CD4-positive, alpha-beta T cell treated with Interleukin-12 subunit alpha and Interleukin-12 subunit beta, for 1 hour (primary cell): ENCODE measurements at regions not wholly inside any gene's neighbourhood (a gene's known extent, or its start where the extent isn't known, plus 50 kb on each side); places are given as distances from the start of the nearest gene placed in this dataset.

Experiments used
- DNase-seq: peaks from one replicate; pipeline ENCODE4 v3.0.0-alpha.2; 2020

GRCh38 chr16:65781363-65781762 is 585.1 kb upstream of the CDH5 start:
- no peak for DNase-seq

- no peak for DNase-seq
These were observed 587.3 kb upstream of the CDH5 start for GRCh38 chr16:65779201-65779600.

GRCh38 chr16:65776639-65777183 is 589.8 kb upstream of the CDH5 start:
- DNase-seq, result no peak

GRCh38 chr16:65775829-65776228 is 590.7 kb upstream of the CDH5 start:
- DNase-seq, result no peak

- DNase-seq, result no peak
These were observed 592.1 kb upstream of the CDH5 start for GRCh38 chr16:65774350-65774749.

GRCh38 chr16:65773301-65773874 is 593.1 kb upstream of the CDH5 start:
- no peak for DNase-seq

GRCh38 chr16:65772134-65772732 is 594.3 kb upstream of the CDH5 start:
- no peak for DNase-seq

- no peak for DNase-seq
These were observed 594.8 kb upstream of the CDH5 start for GRCh38 chr16:65771707-65772106.

GRCh38 chr16:65770752-65771151 is 595.7 kb upstream of the CDH5 start:
- DNase-seq, result no peak

- no peak for DNase-seq
These were observed 596.6 kb upstream of the CDH5 start for GRCh38 chr16:65769776-65770438.

GRCh38 chr16:65769055-65769465 is 597.4 kb upstream of the CDH5 start:
- DNase-seq, result no peak

- no peak for DNase-seq
These were observed 599.4 kb upstream of the CDH5 start for GRCh38 chr16:65767125-65767524.

GRCh38 chr16:65763640-65764305 is 602.7 kb upstream of the CDH5 start:
- no peak for DNase-seq

GRCh38 chr16:65760874-65761273 is 605.6 kb upstream of the CDH5 start:
- DNase-seq, result no peak

- no peak for DNase-seq
These were observed 607.9 kb upstream of the CDH5 start for GRCh38 chr16:65758620-65759019.

GRCh38 chr16:65757064-65757463 is 609.4 kb upstream of the CDH5 start:
- no peak for DNase-seq

- DNase-seq, result no peak
These were observed 610.3 kb upstream of the CDH5 start for GRCh38 chr16:65756163-65756562.

GRCh38 chr16:65754820-65755691 is 611.4 kb upstream of the CDH5 start:
- DNase-seq, result no peak

- DNase-seq, result no peak
These were observed 614.0 kb upstream of the CDH5 start for GRCh38 chr16:65752522-65752844.

- no peak for DNase-seq
These were observed 614.6 kb upstream of the CDH5 start for GRCh38 chr16:65751622-65752521.

- no peak for DNase-seq
These were observed 617.0 kb upstream of the CDH5 start for GRCh38 chr16:65749506-65749905.

- DNase-seq, result no peak
These were observed 619.5 kb upstream of the CDH5 start for GRCh38 chr16:65746941-65747340.
